K562 (cell line): ENCODE measurements at regions not wholly inside any gene's neighbourhood (a gene's known extent, or its start where the extent isn't known, plus 50 kb on each side); places are given as distances from the start of the nearest gene placed in this dataset.

ENCODE experiments used
- ATAC-seq: fragments of 200-7000 bp; cut with Tn5 transposase; 3 replicates; pipeline ENCODE4 v1.9.1; 2020; ENCODE audit warnings: moderate library complexity
- BruUV-seq: library from RNA; stranded (reverse); fragments of 400-500 nt; replicated peaks from 2 replicates; lab custom pipeline; 2021; lab: Mats Ljungman, UMichigan
- CTCF ChIA-PET: fragments of 300-600 bp; formaldehyde crosslinking; extraction: SDS; loops from one replicate; lab custom pipeline; 2021; ENCODE audit warnings: low intra/inter-chr PET ratio; lab: Yijun Ruan, JAX
- POLR2A ChIA-PET: fragments of 300-600, 350-650 bp; sonication (Branson Sonifier 250); formaldehyde crosslinking; extraction: SDS; loops from one replicate; lab custom pipeline; 2021; ENCODE audit warnings: antibody characterized with exemption, inconsistent platforms; lab: Yijun Ruan, JAX
- DNase-seq, 4 experiments: peaks; one replicate each; pipeline versions ENCODE4 v3.0.0 to v3.0.0-alpha.2; 2011 to 2018; ENCODE audit warnings: low spot score in 3 of 4, mixed read lengths in 3 of 4; ENCODE audit errors: extremely low read depth in 1 of 4
- FAIRE-seq: peaks from 2 replicates; lab custom pipeline; 2011; peaks lifted over from hg19 to GRCh38; lab: Jason Lieb, UNC
- H2AFZ ChIP-seq: 2 replicates; pipeline ENCODE4 v1.6.0; 2011; ENCODE audit warnings: low read depth, low read length, control low read depth, inconsistent platforms
- H3K27ac ChIP-seq: fragments of 200-600 bp; 3 replicates; pipeline ENCODE4 v1.8.0; 2011; ENCODE audit warnings: low read depth, mild to moderate bottlenecking, control low read depth, inconsistent platforms, low read length, moderate library complexity, mixed read lengths; ENCODE audit errors: extremely low read depth
- H3K27me3 ChIP-seq, 2 experiments: fragments of 300-600 bp in 1 of 2; 2 replicates in 1 of 2; 3 replicates in 1 of 2; pipeline versions ENCODE4 v1.6.0 to v1.8.0; 2011; ENCODE audit warnings: inconsistent platforms in 2 of 2, low read length in 2 of 2, mild to moderate bottlenecking in 1 of 2, mixed read lengths in 1 of 2, moderate library complexity in 1 of 2; ENCODE audit not compliant: control insufficient read depth in 2 of 2, insufficient read depth in 2 of 2
- H3K36me3 ChIP-seq: fragments of 300-600 bp; 3 replicates; pipeline ENCODE4 v1.8.0; 2011; ENCODE audit warnings: mild to moderate bottlenecking, low read length, inconsistent platforms; ENCODE audit not compliant: control insufficient read depth, insufficient read depth
- H3K4me1 ChIP-seq, 2 experiments: fragments of 200-600 bp in 1 of 2; replicated peaks in 1 of 2; 2 replicates in 1 of 2; 3 replicates in 1 of 2; pipeline versions ENCODE4 v1.5.1 to v1.8.0; 2011; ENCODE audit warnings: inconsistent platforms in 2 of 2, low read length in 2 of 2, mild to moderate bottlenecking in 1 of 2, mixed read lengths in 1 of 2, moderate library complexity in 1 of 2; ENCODE audit not compliant: control insufficient read depth in 2 of 2, insufficient read depth in 2 of 2
- H3K4me2 ChIP-seq: 2 replicates; pipeline ENCODE4 v1.6.1; 2011; ENCODE audit warnings: low read length, control low read depth, inconsistent platforms, mixed read lengths; ENCODE audit not compliant: insufficient read depth
- H3K4me3 ChIP-seq: fragments of 200-600 bp; sonication (generic), shearing (Covaris generic); 2 replicates; pipeline ENCODE4 v1.5.1; 2016; ENCODE audit warnings: control low read depth, inconsistent platforms
- H3K79me2 ChIP-seq: fragments of 200-600 bp; 3 replicates; pipeline ENCODE4 v1.8.0; 2011; ENCODE audit warnings: low read length, inconsistent platforms; ENCODE audit not compliant: control insufficient read depth, insufficient read depth
- H3K9ac ChIP-seq, 2 experiments: 2 replicates each; pipeline versions ENCODE4 v1.6.0 to v1.6.1; 2011; ENCODE audit warnings: low read depth in 2 of 2, low read length in 2 of 2, control low read depth in 1 of 2, inconsistent platforms in 1 of 2, mild to moderate bottlenecking in 1 of 2, mixed read lengths in 1 of 2; ENCODE audit not compliant: insufficient read depth in 1 of 2
- H3K9me1 ChIP-seq: one replicate; pipeline ENCODE4 v1.6.0; 2011; ENCODE audit warnings: inconsistent platforms, mild to moderate bottlenecking, low read length, moderate library complexity; ENCODE audit not compliant: control insufficient read depth, insufficient read depth
- H3K9me3 ChIP-seq: replicated peaks from 2 replicates; pipeline ENCODE4 v1.5.1; 2011; ENCODE audit warnings: low read depth, low read length, inconsistent platforms; ENCODE audit not compliant: control insufficient read depth, insufficient read depth
- H4K20me1 ChIP-seq: replicated peaks from 2 replicates; pipeline ENCODE4 v1.6.1; 2011; ENCODE audit warnings: low read length, inconsistent platforms, mixed read lengths; ENCODE audit not compliant: control insufficient read depth, insufficient read depth
- ELF2 ChIP-seq: fragments of 250-450 bp; sonication (Bioruptor Pico); IDR thresholded peaks from 2 replicates; pipeline ENCODE4 v1.5.0; 2021; ENCODE audit warnings: mild to moderate bottlenecking
- HNRNPLL ChIP-seq: fragments of 200-400 bp; formaldehyde crosslinking; IDR thresholded peaks from 2 replicates; pipeline ENCODE4 v1.6.1; 2017; ENCODE audit warnings: low read length, low read depth, mild to moderate bottlenecking; ENCODE audit not compliant: poor library complexity, severe bottlenecking
- KLF6 ChIP-seq: fragments of 250-450 bp; sonication (Bioruptor Pico); IDR thresholded peaks from 2 replicates; pipeline ENCODE4 v1.4.0; 2020; ENCODE audit warnings: mild to moderate bottlenecking, moderate library complexity, borderline replicate concordance
- PML ChIP-seq: IDR thresholded peaks from 2 replicates; pipeline ENCODE4 v1.6.1; 2012; ENCODE audit warnings: low read length, inconsistent platforms
- POLR3A ChIP-seq: IDR thresholded peaks from 2 replicates; pipeline ENCODE4 v1.6.1; 2011; ENCODE audit warnings: borderline replicate concordance, mild to moderate bottlenecking, moderate library complexity; ENCODE audit not compliant: insufficient read length, insufficient read depth; ENCODE audit errors: extremely low read depth
- RFX7 ChIP-seq: fragments of 250-450 bp; sonication (Bioruptor Pico); IDR thresholded peaks from 2 replicates; pipeline ENCODE4 v1.5.1; 2021; ENCODE audit warnings: mild to moderate bottlenecking
- ZFP1 ChIP-seq: fragments of 450-650 bp; formaldehyde crosslinking; IDR thresholded peaks from 2 replicates; pipeline ENCODE4 v1.4.0; 2020; ENCODE audit warnings: mild to moderate bottlenecking, mixed read lengths
- in situ Hi-C: fragments of 300-500 bp; cut with MboI; formaldehyde crosslinking; loops from 4 replicates; pipeline ENCODE4 v1.15.0; 2018; ENCODE audit warnings: inconsistent platforms, mixed read lengths
- intact Hi-C: fragments of 100-400 bp; cut with micrococcal nuclease; formaldehyde crosslinking; loops from 2 replicates; pipeline ENCODE4 v1.14.2; 2022
- TF ChIP-seq, protein P1 (sequence below), 3 experiments: fragments of 200-800 bp in 1 of 3; sonication (Bioruptor generic) in 1 of 3; sonication (generic) in 1 of 3; formaldehyde crosslinking in 1 of 3; IDR thresholded peaks; 2 replicates each; pipeline versions ENCODE4 v1.6.1 to v1.8.0; 2016 to 2022; ENCODE audit warnings: mild to moderate bottlenecking in 2 of 3, missing compliant biosample characterization in 2 of 3, missing genetic modification characterization in 2 of 3, missing genetic modification reagents in 1 of 3

GRCh38 chr6:113449051-113449450 is 408.1 kb upstream of the MARCKS start:
- Histone ChIP-seq H3K79me2 (no peaks in the 10 kb centered on the region), H3K27ac (no peak overlapping the region), H3K9ac (no peak overlapping the region)
- POLR2A ChIA-PET = no interaction called here
- DNase-seq = no peak
- TF ChIP-seq KLF6 (no peak), ELF2 (CRISPR knock-in tag) (no peak), PML (no peak), RFX7 (CRISPR knock-in tag) (no peak), POLR3A (no peak), HNRNPLL (no peak), ZFP1 (CRISPR knock-in tag) (no peak)
- TF ChIP-seq, protein P1, sequence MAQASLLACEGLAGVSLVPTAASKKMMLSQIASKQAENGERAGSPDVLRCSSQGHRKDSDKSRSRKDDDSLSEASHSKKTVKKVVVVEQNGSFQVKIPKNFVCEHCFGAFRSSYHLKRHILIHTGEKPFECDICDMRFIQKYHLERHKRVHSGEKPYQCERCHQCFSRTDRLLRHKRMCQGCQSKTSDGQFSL (CRISPR knock-in tag; IDR thresholded peaks at IDR 0.05) = no peak
- TF ChIP-seq, protein P1 (tag; IDR thresholded peaks at IDR 0.05) = no peak
- TF ChIP-seq, all 486 proteins: peak for 0
- H4K20me1 ChIP-seq = no peaks in the 10 kb centered on the region
- H3K4me1 ChIP-seq = no peaks in the 10 kb centered on the region
- intact Hi-C loops = no loop called here
- no peaks in the 10 kb centered on the region for H3K36me3 ChIP-seq
- no peak overlapping the region for H3K4me2 ChIP-seq
- H3K4me3 ChIP-seq = no peak overlapping the region
- no peaks in the 10 kb centered on the region for H3K9me3 ChIP-seq
- no peaks in the 10 kb centered on the region for H3K27me3 ChIP-seq
- no peak overlapping the region for H2AFZ ChIP-seq
- in situ Hi-C loops = no loop called here
- CTCF ChIA-PET = no interaction called here
- ATAC-seq = no peak
- no peaks in the 10 kb centered on the region for H3K9me1 ChIP-seq
- no TSS peak for BruUV-seq
- no peak for FAIRE-seq
